ENCODE measurements at regions not wholly inside any gene's neighbourhood (a gene's known extent, or its start where the extent isn't known, plus 50 kb on each side); places are given as distances from the start of the nearest gene placed in this dataset.
"Not testable (repeated sequence)": the region's sequence is repeated elsewhere in the genome, so short reads cannot be mapped to it uniquely, and the experiment has no call there.

DNA sequence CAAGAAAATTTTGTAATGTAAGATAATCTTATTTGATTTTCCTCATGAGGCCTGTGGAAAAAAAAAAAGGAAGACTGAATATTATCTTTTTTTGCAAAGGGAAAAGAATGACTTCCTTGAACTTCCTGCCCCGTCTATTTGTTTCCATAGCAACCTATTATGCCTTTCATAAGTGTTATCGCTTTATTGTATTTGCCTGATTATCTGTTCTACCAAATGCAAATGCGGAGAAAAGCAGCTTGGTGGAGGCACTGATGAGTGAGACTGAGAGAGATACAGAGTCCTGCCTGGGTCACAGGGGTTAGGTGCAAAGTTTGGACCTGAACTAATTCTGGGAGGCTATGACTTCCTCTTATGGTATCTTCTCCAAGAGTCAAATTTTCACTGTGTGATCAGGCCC, 334.0 kb upstream of the KCNMB2 start:
- no peak for DNase-seq

DNA sequence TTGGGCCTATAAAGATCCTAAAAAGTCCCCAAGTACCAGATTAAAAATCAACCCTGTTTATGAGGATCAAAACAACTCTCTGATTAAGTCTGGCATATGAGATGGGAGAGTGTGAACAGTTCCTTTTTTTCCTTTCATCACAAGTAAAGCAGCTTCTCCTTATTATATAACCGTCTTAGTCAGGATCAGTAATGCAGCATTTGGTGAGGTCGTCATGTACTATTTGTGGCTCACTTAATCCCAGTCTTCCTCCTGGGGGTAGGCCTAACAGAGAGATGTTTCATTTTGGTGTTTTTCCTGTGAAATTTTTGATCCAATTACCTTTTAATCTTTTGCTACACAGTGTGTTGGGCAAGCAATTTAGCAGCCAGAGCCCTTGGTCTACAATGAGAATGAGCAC, 333.1 kb upstream of the KCNMB2 start:
- peak; percentile 75 for DNase-seq

DNA sequence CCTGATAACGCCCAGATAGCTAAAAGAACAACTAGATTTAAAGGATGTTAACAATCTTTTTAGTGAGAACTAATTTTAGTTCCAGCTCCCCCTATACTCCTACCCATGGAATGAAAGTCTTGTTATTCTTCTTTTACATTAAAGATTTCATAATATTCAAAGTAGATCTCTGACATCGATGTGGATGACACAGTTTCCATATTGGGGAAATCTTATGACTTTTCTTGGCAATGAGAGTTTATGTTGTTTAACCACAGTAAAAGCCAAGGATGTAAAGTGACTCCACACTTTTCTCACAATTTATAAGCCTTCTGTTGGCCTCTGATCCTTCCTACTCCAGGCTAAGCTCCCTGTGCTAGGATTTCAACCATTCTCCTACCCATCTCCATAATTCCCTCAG, 332.6 kb upstream of the KCNMB2 start:
- peak; percentile 58 for DNase-seq

DNA sequence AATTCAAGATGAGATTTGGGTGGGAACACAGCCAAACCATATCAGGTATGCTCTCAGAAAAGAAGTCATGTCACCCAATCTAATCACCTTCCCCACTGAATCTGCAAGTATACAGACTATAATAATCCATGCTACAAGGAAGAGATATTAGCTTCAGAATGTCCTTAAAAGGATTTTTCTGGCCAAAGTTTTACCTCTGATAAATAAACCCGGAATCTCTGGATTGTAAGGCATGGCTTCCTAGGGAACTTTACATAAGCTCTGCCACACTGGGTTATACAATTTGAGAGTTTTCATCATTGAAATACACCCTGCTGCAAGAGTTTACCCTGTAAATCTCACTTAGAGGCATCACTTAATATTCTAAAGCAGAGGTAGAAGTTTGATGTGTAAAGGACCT, 330.5 kb upstream of the KCNMB2 start:
- DNase-seq = no peak

DNA sequence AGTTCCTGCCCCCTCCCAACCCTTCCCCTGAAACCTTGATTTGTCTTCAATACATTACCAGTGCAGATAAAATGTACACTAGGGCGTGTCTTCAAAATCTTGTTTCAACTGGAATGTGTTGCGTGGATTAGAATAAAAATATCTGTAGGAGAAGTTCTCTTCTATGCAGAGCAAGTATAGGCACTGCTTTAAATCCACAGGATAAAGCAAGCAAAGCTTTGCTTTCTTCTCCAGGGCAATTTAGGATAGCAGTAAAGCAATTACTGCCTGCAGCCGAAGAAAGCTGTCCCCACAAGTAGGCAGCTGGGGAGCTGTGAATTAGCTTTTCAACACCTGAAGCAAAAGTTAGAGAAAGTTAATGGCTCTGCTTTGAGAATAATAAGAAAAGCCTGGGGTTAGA, 329.7 kb upstream of the KCNMB2 start:
- DNase-seq = no peak

DNA sequence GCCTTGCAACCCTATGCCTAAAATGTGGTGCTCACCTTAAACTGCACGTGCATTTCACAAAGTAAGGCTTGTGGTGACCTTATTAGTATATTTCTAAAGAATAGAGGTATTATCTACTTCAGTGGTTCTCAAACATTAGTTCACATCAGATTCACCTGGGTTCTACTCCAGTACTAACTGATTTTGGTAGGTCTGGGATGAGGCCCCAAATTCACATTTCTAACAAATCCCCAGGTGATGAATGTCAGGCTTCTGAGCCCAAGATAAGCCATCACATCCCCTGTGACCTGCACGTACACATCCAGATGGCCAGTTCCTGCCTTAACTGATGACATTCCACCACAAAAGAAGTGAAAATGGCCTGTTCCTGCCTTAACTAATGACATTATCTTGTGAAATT, 329.1 kb upstream of the KCNMB2 start:
- DNase-seq = not testable (repeated sequence)

DNA sequence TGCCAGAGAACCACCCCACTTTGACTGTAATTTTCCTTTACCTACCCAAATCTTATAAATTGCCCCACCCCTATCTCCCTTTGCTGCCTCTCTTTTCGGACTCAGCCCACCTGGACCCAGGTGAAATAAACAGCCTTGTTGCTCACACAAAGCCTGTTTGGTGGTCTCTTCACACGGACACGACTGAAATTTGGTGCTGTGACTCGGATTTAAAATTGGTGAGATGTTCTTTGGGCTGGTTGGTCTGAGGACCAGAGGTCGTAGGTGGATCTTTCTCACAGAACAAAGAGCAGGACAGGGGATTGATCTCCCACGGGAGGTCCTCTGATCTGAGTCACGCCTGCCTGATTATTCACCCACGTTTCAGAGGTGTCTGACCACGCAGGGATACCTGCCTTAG, 328.6 kb upstream of the KCNMB2 start:
- not testable (repeated sequence) for DNase-seq

DNA sequence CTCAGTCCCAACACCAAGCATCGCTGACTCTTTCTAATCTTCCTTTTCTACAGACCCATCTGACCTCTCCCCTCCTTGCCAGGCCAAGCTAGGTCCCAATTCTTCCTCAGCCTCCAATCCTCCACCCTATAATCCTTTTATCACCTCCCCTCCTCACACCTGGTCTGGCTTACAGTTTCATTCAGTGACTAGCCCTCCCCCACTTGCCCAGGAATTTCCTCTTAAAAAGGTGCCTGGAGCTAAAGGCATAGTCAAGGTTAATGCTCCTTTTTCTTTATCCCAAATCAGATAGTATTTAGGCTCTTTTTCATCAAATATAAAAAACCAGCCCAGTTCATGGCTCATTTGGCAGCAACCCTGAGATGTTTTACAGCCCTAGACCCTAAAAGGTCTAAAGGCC, 327.1 kb upstream of the KCNMB2 start:
- DNase-seq = not testable (repeated sequence)

DNA sequence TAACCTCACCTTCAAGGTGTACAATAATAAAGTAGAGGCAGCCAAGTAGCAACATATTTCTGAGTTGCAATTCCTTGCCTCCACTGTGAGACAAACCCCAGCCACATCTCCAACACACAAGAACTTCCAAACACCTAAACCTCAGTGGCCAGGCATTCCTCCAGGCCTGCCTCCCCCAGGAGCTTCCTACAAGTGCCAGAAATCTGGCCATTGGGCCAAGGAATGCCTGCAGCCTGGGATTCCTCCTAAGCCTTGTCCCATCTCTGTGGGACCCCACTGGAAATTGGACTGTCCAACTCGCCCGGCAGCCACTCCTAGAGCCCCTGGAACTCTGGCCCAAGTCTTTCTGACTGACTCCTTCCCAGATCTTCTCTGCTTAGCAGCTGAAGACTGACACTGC, 326.6 kb upstream of the KCNMB2 start:
- DNase-seq = not testable (repeated sequence)

DNA sequence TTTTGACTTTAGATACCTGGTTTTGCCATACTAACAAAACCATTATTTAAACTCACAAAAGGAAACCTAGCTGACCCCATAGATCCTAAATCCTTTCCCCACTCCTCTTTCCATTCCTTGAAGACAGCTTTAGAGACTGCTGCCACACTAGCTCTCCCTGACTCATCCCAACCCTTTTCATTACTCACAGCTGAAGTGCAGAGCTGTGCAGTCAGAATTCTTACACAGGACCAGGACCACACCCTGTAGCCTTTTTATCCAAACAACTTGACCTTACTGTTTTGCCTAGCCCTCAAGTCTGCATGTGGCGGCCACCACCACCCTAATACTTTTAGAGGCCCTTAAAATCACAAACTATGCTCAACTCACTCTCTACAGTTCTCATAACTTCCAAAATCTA, 325.1 kb upstream of the KCNMB2 start:
- not testable (repeated sequence) for DNase-seq

DNA sequence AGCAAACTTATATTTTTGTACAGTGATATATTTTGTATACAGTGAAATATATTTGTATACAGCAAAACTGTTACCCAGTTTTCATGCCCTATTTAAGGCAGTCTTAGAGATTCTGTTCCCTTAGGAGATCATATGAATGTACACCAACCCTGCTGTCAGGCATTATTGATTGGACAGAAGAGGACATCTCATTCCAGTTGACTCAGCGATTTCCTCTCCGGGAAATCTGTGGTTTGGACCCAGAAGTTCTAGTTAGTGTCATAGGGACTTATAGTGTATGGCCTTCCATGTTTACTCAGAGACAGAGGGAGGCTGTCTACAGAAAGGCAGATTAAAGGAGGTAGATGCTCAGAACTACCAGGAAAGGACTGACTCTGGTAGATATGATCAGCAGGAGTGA, 318.8 kb upstream of the KCNMB2 start:
- DNase-seq = no peak

DNA sequence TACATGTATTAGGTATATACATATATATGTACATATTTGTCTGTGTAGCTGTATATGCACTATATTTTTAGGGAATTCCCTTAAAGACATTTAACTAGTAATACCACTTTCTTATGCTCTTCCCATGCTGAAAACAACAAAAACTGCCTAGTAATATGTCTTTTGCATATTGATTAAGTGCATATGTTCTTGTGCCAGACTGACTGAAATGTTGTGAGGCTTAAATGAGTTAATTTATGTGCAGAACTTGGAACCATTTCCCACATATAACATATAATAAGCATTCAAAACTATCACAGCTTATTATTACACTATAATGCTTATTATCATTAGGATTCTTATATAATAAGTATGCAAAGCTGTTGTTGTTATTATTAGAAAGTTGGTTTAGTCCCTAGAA, 318.0 kb upstream of the KCNMB2 start:
- DNase-seq = no peak

DNA sequence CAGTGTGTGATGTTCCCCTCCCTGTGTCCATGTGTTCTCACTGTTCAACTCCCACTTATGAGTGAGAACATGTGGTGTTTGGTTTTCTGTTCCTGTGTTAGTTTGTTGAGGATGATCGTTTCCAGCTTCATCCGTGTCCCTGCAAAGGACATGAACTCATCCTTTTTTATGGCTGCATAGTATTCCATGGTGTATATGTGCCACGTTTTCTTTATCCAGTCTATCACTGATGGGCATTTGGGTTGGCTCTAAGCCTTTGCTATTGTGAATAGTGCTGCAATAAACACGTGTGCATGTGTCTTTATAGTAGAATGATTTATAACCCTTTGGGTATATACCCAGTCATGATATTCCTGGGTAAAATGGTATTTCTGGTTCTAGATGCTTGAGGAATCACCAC, 316.6 kb upstream of the KCNMB2 start:
- DNase-seq = not testable (repeated sequence)

DNA sequence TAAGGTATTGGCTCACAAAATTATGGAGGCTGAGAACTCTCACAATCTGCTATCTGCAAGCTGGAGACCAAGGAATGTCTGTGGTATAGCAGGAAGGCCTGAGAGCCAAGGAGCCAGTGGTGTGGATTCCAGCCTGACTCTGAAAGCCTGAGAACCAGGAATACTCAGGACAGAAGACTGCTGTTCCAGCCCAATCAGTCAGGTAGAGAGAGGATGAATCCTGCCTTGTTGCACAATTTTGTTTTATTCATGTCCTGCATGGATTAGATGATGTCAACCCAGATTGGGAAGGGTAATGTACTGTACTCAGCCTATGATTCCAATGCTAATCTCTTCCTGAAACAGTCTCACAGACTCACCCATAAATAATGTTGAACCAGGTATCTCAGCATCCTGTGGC, 312.4 kb upstream of the KCNMB2 start:
- DNase-seq = no peak

DNA sequence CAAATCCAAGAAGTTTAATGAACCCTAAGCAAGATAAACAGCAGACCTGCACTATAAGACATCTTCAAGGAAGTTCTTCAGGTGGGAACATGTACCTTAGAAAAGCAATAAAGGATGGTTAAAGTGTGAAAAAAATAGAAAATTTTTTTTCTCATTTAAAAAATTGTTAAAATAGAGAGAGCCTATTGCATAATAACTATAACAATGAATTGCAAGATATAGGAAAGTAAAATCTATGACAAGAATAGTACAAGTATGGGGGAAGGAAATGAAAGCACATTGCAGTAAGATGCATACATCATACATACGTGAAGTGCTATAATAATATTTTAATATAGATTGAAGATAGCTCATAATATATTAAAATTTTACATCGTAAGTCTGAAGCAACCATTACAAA, 310.1 kb upstream of the KCNMB2 start:
- no peak for DNase-seq

DNA sequence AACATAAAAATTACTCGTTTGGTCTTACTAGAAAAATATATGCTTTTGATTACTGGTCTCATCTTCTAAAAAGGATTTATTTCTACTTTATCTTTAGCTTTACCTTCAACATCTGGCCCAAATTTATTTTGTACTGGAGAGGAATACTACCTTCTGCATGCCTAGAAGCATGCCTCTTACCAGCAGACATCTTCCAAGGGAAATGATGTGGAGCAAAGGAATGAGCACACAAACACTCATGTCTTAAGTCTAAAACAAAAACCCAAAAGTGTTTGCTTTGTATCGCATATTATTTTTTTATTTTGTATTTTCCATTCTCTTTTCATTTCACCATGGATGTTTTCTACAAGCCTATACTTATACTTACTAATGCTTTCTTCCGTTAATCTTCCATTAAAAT, 304.6 kb upstream of the KCNMB2 start:
- DNase-seq = no peak

DNA sequence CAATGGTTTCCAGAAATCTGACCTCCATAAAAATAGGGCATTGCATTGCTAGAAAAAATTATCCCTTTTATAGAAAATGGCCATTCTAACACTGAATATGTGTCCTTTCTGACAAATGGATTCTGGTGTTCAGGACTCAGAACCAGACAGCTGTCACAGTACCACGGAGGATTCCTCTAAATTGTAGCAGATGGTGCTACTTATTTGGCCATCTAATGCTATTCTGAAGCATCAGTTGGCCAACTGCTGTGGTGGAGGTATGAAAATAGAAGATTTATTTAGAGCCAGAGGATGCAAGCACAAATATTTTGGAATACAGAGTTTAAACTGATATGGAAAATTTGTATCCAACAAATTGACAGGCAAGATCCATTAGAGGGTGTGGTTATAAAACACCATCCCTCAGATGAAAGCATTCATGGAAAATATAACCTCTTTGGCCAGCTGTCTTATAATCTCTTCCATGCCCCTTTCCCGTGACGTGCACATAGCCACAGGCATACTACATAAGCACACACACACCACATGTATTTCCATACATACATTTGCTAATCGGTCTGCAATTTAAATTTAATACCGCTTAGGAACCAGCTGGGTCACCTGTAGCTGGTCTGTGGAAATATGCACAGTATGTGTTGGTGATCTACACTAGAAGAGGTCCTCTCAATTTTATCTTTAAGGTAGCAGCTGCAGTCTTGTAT, 302.7 kb upstream of the KCNMB2 start:
- no peak for DNase-seq

DNA sequence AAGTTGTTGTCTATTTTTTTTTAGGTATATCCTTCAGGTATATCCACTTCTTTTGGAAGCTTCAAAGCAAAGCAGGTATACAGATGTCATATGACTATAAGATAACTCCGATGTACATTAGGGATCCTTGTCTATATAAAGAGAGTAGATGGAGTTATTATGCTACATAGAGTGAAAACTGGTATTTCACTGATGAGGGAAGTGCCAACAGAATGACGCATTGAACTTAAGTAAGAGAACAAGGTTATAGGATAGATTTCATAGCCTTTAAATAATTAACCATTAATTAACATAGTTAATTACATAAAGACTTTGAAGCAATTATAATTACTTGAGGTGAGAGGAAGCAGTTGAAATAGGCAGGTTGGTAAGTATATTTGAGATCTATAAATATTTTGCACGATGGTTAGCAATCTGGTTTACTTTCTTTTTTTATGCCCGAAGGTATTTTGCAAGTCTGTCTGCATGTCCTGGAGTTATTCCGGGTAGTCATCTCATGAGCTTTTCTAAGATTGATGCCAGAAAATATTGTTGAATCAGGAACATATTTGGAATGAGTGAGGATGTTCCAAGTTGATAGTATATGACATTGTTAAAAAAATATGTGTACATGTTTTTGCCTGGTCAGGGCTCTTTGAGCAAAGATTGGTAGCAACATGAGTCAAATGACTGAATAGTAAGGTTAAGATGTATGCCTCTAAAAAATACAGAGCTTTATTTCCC, 299.5 kb upstream of the KCNMB2 start:
- DNase-seq = no peak

DNA sequence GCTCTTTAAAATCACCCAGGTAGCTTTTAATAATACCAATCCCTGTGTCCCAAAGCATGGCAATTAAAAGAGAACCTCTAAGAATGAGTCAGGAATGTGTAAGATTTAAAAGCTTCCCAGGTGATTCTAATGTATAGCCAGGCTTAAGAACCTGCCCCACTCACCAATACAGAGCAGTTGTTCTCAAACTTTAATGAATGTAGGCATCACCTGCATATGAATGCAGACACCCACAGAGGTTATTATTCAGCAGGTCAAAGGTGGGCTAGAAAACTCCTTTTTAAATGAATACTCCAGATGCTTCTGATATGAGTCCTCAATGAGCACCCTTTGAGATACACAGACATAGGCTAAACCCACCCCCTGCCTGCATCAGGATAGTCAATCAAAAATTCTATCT, 298.1 kb upstream of the KCNMB2 start:
- DNase-seq = no peak

DNA sequence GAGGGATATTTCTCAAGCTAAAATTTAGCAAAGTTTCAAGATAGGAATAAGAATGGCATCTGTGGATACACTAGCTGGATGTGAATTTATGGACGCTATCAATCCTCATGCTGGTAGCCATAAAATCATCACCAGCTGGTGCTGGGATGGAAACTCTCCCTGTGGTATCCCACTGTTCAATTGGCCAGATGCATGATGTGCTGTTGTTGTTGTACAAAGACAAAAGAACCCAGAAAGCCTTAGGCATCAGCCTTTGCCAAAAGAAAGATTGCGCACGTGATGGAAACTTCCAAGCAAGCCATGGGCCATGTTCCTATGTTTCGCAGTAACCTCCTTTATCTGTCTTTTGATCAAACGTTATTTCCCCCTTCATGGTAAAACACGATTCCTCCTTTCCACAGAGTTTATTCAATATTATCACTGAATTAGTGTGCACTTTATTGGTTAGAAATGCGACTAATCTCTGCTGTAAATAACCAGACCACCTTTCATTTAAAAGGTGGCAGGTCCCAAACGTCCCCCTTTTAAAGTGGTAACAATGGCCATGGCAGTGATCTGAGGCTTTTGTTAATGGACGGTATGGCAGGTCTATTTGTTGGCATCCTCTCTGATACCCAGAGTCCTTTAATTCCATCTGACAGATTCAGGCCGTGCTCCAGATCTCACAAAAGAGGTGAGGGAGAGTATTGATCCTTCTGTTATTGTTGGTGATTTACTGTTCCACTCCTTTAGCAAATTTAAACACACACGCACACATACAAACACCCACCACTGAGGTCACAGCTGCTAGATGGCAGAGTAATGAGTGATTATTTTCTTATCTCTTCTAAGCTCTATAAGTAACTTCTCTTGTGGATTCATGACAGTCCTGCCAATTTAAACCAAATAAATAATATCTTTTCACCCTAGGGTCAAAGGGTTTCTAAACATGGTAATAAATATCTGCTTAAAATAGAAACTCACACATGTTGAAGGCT, 291.2 kb upstream of the KCNMB2 start:
- DNase-seq = no peak

DNA sequence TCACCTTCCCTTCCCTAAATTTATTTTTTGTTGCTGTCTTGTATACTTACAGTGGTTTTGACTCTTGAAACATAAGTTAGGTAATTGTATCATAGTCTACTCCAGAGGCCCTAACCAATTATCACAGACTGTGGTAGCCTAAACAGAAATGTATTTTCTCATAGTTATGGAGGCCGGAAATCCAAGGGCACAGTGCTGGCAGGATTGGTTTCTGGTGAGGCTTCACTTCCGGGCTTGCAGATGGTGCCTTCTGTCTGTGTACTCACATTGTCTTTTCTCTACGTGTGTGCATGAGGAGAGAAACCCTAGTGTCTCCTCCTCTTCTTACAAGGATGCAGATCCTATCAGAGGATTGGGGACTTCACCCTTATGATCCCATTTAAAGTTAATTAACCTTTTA, 290.2 kb upstream of the KCNMB2 start:
- no peak for DNase-seq

DNA sequence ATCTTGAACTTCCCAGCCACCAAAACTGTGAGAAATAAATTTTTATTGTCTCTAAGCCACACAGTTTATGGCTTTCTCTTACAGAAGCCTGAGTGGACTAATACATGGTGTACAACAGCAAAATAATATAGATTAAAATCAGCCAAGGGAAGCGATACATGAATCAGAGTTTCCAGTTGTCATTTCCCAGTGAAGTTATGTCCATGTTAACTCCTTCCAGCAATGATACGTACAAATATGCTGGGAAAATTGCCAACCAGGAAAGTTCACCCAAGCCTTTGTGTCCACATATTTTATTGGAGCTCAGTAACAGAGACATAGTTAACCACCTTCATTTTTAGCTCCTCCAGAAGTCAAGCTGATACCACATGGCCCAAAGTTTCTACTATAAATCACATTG, 280.9 kb upstream of the KCNMB2 start:
- DNase-seq = no peak

DNA sequence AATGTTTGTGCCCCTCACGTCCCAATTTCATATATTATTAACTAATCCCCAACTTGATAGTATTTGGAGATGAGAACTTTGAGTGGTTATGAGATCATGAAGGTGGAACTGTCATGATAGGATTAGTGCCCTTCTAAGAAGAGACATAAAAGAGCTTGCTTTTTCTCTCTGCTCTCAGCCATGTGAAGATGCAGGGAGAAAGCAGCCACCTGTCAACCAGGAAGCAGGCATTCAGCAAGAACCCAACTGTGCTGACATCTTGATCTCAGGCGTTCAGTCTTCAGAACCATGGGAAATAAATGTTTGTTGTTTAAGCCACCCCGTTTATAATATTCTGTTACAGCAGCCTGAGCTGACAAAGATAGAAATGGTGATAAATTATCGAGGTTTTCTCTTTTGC, 278.7 kb upstream of the KCNMB2 start:
- DNase-seq = no peak

DNA sequence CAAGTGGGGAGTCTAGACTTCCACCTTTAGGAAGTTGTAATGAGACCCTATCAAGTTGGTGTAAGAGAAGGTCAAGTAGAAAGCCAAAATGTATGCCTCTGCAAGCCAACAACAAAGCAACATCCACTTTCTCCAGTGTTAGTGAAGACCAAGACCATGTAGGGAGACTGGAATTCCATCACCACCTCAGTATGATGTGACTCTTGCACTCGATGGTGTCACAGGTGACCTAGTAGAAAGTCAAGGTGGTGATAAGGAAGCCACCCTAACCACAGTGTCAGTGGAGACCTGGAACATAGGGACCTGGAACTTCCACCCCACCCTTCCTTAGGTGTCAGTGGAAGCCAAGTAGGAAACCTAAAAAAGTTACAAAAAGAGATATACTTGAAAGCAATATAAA, 278.1 kb upstream of the KCNMB2 start:
- no peak for DNase-seq
